GM21381 (cell line): ENCODE measurements at regions not wholly inside any gene's neighbourhood (a gene's known extent, or its start where the extent isn't known, plus 50 kb on each side); places are given as distances from the start of the nearest gene placed in this dataset.
"Not testable (repeated sequence)": the region's sequence is repeated elsewhere in the genome, so short reads cannot be mapped to it uniquely, and the experiment has no call there.

Experiments used
- ATAC-seq: cut with Tn5 transposase; IDR thresholded peaks from one replicate; pipeline ENCODE4 v1.9.1; 2021; ENCODE audit warnings: mild to moderate bottlenecking, moderate library complexity; ENCODE audit not compliant: unreplicated experiment

DNA sequence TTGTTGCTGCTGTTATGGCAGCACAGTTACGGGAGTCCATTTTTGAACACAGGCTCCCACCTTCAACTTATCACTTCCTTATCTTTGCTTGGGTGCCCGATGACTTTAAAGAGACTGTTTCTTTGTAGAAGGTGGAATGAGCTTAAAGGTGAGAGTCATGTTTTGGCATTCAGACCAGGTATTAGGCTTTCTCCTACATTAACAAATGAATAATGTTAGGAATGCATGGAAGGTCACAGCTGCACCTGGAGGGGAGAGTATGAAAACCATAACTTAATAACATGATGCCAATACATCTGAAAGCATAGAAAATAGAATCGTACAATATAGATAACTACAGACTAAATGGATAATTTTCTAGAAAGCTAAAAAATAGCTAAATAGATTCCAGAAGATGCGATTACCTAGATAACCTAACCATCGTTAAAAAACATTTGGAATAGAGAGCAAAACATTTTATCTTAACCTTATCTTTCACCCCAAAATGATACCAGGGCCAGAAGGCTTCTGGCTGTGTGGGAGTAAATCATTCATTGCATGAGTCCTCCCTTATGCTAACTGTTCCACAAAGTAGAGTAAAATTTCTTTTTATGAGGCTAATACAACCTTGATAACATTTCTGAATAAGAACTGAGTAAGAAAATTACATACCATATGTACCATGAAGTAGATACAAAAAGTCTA, 126.2 kb upstream of the ADCY2 start:
- no peak for ATAC-seq

DNA sequence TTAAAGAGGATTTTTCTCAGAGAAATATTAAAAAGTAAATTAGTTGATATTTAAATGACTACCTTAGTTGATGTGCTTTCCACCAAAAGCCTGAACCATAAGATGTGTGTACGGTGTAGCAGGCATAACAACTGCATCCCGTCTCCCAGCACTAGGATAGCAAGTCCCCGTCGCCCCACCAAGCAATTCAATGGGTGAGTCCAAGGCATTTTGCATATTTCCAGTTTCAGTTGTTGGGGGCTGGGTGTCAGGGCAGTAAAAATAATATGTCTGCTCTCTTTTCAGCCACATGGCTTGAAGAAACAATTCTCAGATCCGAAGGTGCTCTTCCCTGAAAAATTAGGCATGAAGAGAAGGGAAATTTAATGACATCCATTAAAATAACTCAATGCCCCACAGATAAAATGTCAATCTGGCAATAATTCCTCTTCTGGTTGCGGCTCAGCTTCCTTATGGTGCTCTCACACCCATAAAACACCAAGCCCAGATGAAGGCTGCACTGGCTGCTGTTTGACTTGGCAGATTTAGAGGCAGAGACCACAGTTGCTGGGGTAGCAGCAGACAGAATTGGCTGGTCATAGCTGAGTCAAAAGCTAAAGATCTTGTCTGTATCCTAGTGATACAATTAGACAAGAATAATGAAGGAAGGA, 124.4 kb upstream of the ADCY2 start:
- no peak for ATAC-seq

DNA sequence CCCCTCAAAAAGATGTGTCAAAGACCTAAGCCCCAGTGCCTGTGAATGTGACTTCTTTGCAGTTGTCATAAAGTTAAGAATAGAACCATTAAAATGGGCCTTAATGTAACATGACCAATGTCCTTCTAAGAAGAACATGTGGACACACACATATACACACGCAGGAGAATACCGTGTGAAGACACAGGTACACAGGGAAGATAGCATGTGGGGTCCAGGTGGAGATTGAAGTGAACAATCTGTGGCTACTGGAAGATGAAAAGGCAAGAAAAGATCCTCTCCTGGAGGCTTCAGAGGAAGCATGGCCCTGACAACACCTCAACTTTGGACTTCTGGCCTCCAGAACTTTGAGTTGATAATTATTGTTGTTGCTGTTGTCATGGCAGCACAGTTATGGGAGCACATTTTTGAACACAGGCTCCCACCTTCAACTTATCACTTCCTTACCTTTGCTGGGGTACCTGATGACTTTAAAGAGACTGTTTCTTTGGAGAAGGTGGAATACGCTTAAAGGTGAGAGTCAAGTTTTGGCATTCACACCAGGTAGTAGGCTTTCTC, 123.5 kb upstream of the ADCY2 start:
- ATAC-seq = no peak

GRCh38 chr5:7274203-7274602, 121.7 kb upstream of the ADCY2 start:
- no peak for ATAC-seq

DNA sequence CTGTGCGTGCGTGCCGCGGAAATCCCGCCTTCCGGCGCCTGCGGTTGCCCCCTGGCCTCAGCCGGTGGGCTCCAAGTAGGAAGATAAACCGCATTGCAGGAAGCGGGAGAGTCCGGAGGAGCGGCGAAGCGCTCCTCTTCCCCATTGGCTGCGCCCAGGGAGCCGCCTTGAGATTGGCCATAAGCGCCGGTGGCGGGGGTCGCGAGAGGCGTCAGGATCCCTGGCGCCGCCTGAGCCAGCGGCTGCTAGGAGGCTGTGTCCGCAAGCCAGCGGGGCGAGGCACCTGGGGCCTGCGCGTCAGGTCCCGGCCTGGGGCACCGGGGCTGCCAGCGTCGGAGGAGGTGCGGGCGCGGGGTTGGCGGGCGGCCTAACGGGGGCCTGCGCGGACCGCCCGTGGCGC, 106.3 kb upstream of the ADCY2 start:
- not testable (repeated sequence) for ATAC-seq

DNA sequence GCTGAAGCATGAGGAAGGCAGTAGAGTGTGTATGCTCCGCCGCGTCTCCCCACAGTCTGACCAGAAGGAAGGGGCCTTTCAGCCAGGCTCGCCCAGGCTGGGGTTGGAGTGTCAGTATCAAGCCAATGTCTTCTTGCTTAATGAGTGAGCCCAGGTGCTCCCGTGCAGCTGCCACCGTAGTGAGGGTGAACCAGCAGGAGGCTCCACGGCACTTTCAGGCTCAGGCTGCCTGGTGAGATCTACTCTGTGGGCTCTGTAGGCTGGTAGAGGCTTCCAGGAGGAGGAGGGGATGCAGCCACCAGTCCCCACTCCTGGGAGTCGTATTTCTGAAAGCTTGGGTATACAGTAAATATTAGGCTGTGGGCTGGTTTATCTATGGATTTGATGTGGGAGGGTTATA, 98.1 kb upstream of the ADCY2 start:
- ATAC-seq = not testable (repeated sequence)

- ATAC-seq = not testable (repeated sequence)
These were observed 96.2 kb upstream of the ADCY2 start for GRCh38 chr5:7299731-7300130.

DNA sequence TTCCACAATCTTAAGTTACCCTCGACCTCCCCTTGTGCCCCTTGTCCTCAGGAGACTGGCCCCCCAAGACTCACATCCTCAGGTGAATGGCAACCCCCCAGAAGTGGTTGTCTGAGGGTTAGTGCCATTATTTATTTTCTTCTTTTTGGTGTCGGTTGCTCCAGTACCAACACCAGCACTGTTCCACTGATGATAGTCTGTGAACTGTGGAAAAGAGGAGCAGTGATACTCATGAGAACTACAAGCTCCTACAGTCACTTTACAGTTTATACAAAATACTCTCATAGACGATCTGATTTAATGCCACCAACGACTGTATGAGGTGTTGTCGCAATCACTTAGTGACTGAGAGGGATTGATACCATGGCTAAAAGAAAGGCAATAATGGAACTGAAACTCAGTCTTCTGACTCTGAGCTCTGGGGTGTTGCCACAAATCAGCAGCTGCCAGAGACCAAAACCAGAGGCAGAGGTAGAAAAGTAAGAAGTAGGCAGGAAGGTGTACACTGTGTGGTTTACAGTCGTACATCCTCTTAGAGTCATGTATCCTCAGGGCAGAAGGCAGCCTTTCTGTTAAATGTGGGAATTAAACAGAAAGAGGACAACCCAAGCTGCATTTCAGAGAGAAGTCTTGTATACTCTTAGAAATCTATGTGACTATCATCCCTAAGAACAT, 90.8 kb upstream of the ADCY2 start:
- not testable (repeated sequence) for ATAC-seq

GRCh38 chr5:7306556-7306955, 89.4 kb upstream of the ADCY2 start:
- not testable (repeated sequence) for ATAC-seq

- ATAC-seq = not testable (repeated sequence)
These were observed 88.2 kb upstream of the ADCY2 start for GRCh38 chr5:7307709-7308108.

- not testable (repeated sequence) for ATAC-seq
These were observed 86.2 kb upstream of the ADCY2 start for GRCh38 chr5:7309715-7310114.

GRCh38 chr5:7310656-7311055, 85.3 kb upstream of the ADCY2 start:
- ATAC-seq = not testable (repeated sequence)

- ATAC-seq = no peak
These were observed 80.8 kb upstream of the ADCY2 start for GRCh38 chr5:7315118-7315517.

DNA sequence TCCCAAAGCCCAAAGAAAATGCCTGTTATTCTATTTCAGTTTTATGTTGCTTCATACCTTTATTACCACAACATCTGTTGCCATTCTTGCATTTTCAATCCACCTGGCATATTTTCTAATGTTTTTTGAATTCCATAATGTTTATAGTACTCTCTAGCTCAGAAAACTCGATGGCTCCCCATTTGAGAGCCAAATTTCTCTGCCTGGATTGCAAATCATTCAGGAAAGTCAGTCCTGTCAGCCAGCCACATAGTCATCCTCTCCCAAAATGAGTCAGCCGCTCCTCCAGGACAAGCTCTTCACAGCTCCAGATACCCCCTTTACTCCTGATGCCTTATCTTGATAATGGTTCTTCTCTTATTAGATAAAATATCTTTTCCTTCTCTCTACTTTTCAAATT, 78.2 kb upstream of the ADCY2 start:
- ATAC-seq = no peak

- ATAC-seq = no peak
These were observed 75.1 kb upstream of the ADCY2 start for GRCh38 chr5:7320701-7321301.

DNA sequence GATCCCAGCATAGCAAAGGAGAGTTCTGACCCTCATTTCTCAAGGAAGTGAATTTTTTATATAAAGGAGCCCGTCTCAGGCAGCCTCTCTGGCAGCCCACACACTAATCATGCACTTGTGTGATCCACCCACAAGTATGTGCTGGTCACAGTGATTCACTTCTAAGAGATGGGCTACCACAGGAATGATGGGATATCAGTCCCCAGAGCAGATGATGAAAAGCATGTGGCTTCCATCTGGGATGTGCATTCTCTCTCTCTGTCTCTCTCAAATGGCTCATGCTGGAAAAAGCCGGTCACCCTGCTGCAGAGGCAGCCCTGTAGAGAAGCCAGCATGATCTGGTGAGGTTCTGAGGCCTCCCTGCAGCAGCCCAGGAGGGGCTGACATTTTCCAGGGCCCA, 74.2 kb upstream of the ADCY2 start:
- no peak for ATAC-seq

DNA sequence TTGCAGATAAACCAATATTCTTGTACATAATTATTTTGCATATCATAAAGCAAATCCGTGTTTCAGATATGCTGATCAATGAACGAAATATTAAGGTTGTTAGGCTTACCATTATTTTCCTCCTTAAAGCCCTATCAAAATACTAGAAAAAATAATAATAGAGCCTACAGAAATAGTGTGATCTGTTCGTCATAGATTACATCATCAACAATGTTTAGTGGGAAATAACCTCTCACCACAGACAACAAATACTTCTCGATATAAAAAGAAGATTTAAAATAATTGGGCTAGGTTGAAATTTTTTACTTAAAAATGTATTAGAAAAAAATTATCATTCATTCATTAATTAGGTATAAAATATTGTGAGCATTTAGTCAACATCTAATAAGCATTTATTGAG, 71.0 kb upstream of the ADCY2 start:
- no peak for ATAC-seq

- ATAC-seq = no peak
These were observed 69.7 kb upstream of the ADCY2 start for GRCh38 chr5:7325975-7326913.

DNA sequence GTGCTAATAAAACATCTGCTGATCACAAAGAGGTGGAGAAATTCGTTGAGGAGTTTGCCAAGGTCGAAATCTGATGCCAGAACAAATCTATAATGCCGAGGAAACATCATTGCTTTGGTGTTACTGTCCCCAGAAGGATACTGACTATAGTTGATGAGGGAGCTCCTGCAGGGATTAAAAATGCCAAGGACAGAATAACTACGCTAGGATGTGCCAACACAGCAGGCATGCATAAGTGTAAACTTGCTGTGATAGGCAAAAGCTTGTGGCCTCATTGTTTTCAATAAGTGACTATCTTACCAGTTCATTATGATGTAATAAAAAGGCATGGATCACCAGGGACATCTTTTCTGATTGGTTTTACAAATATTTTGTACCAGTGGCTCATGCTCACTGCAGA, 66.8 kb upstream of the ADCY2 start:
- ATAC-seq = no peak

DNA sequence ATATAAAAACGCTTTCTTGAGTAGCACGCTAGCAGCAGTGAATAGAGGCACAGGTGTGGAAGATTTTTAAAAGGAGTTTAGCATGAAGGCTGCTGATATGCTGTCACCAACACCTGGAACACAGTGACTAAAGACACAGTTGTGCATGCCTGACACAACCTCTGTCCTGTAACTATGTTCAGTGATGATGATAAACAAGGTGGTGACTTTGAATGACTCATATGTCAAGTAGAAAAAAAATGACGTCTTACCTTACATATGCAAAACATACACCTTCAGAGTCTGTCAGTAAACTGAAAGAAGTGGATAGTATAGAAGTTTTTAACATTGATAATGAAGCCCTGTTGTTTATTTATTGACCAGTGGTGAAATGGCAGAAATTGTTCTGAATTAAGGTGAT, 66.2 kb upstream of the ADCY2 start:
- no peak for ATAC-seq
